ENCODE measurements at regions not wholly inside any gene's neighbourhood (a gene's known extent, or its start where the extent isn't known, plus 50 kb on each side); places are given as distances from the start of the nearest gene placed in this dataset.

- Histone ChIP-seq H3K4me1 (no peaks in the 10 kb centered on the region), H3K4me3 (no peak overlapping the region), H3K9me3 (peaks cover 0 to 20% of the 10 kb centered on the region in 2 donors), H3K27me3 (no peaks in the 10 kb centered on the region), H3K27ac (no peak overlapping the region), H3K36me3 (no peaks in the 10 kb centered on the region)
- TF ChIP-seq CTCF (IDR thresholded peaks at IDR 0.05): no peak
- no peak for DNase-seq (ENCODE audit: low spot score in 2 of 2)
- intact Hi-C loops (cut with DNase I): no loop called here
These were observed 781.7 kb upstream of the GHITM start for GRCh38 chr10:83357627-83358026.

GRCh38 chr10:83367036-83367435 lies 772.3 kb upstream of the GHITM start:
- no peak for DNase-seq (ENCODE audit: low spot score in 2 of 2)
- Histone ChIP-seq H3K27ac (no peak overlapping the region), H3K36me3 (no peaks in the 10 kb centered on the region), H3K4me1 (no peaks in the 10 kb centered on the region), H3K9me3 (no peaks in the 10 kb centered on the region), H3K4me3 (no peak overlapping the region), H3K27me3 (no peaks in the 10 kb centered on the region)
- TF ChIP-seq CTCF (IDR thresholded peaks at IDR 0.05): no peak
- intact Hi-C loops (cut with DNase I): no loop called here

GRCh38 chr10:83371696-83372490 lies 767.4 kb upstream of the GHITM start:
- no peak for DNase-seq (ENCODE audit: low spot score in 2 of 2)

GRCh38 chr10:83372646-83373045 lies 766.7 kb upstream of the GHITM start:
- TF ChIP-seq CTCF (IDR thresholded peaks at IDR 0.05): no peak
- intact Hi-C loops (cut with DNase I): no loop called here
- no peaks in the 10 kb centered on the region for H3K9me3 ChIP-seq

More at GRCh38 chr10:83371696-83372490, 767.4 kb upstream of the GHITM start:
- intact Hi-C loops (cut with DNase I): no loop called here
- TF ChIP-seq CTCF (IDR thresholded peaks at IDR 0.05): no peak
- no peaks in the 10 kb centered on the region for H3K9me3 ChIP-seq
- no peaks in the 10 kb centered on the region for H3K27me3 ChIP-seq
- H3K4me1 ChIP-seq: no peaks in the 10 kb centered on the region
- no peak overlapping the region for H3K27ac ChIP-seq
- H3K36me3 ChIP-seq: no peaks in the 10 kb centered on the region
- no peak overlapping the region for H3K4me3 ChIP-seq

GRCh38 chr10:83373671-83374070 lies 765.6 kb upstream of the GHITM start:
- no peak overlapping the region for H3K27ac ChIP-seq
- no peak overlapping the region for H3K4me3 ChIP-seq
- no peaks in the 10 kb centered on the region for H3K4me1 ChIP-seq
- no peaks in the 10 kb centered on the region for H3K27me3 ChIP-seq
- no peaks in the 10 kb centered on the region for H3K9me3 ChIP-seq
- no peaks in the 10 kb centered on the region for H3K36me3 ChIP-seq
- TF ChIP-seq CTCF (IDR thresholded peaks at IDR 0.05): no peak
- intact Hi-C loops (cut with DNase I): no loop called here
- no peak for DNase-seq (ENCODE audit: low spot score in 2 of 2)

More at GRCh38 chr10:83372646-83373045, 766.7 kb upstream of the GHITM start:
- Histone ChIP-seq H3K27me3 (no peaks in the 10 kb centered on the region), H3K4me1 (no peaks in the 10 kb centered on the region), H3K4me3 (no peak overlapping the region), H3K36me3 (no peaks in the 10 kb centered on the region), H3K27ac (no peak overlapping the region)
- no peak for DNase-seq (ENCODE audit: low spot score in 2 of 2)

Measured in ascending aorta (tissue), 2 donors.